ENCODE measurements at regions not wholly inside any gene's neighbourhood (a gene's known extent, or its start where the extent isn't known, plus 50 kb on each side); places are given as distances from the start of the nearest gene placed in this dataset.

DNA sequence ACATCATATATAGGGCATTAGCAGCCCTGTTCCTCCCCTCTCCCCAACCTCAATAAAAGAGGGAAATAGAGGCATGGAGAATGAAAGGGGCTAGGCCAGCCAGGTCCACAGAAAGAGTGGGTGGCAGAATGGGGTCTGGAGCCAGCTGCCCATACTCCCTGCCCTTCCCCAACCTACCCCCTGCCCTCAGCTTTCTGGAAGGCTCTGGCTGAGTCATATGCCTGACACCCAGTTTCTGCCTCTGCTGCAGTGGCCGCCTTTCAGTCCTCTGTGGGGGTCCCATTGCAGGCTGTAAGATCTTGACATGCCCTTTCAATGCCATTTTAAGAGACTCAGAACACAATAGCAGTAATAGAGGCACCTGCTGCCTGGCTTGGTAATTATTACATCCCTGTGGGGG lies 95.7 kb downstream of the LINGO1 start:
- Histone ChIP-seq H3K36me3 (replicated peaks; ENCODE audit: insufficient read depth, low read depth) (no peaks in the 10 kb centered on the region), H3K9me3 (ENCODE audit: low read depth) (no peaks in the 10 kb centered on the region), H2AFZ (no peak overlapping the region), H3K4me1 (ENCODE audit: insufficient read depth) (peaks cover 13% of the 10 kb centered on the region), H3K27me3 (no peaks in the 10 kb centered on the region), H4K20me1 (ENCODE audit: insufficient read depth, poor library complexity, severe bottlenecking) (no peaks in the 10 kb centered on the region), H3K4me3 (no peak overlapping the region), H3K27ac (no peak overlapping the region), H3K79me2 (no peaks in the 10 kb centered on the region), H3K4me2 (no peak overlapping the region), H3K9me2 (replicated peaks; ENCODE audit: insufficient read depth) (no peaks in the 10 kb centered on the region)
- WGBS (ENCODE audit: low lambda C conversion rate, missing lambda C conversion rate), result 100% methylated on average over 1 of the region's 1 CpG
- no peak for DNase-seq (ENCODE audit: low spot score)
- no peak for TF ChIP-seq EZH2phosphoT487 (IDR thresholded peaks at IDR 0.05; ENCODE audit: low read depth, severe bottlenecking, unreplicated experiment)
- no peak for TF ChIP-seq EZH2 (IDR thresholded peaks at IDR 0.05; ENCODE audit: borderline replicate concordance)
- no peak for TF ChIP-seq CTCF (IDR thresholded peaks at IDR 0.05; ENCODE audit: poor library complexity)

DNA sequence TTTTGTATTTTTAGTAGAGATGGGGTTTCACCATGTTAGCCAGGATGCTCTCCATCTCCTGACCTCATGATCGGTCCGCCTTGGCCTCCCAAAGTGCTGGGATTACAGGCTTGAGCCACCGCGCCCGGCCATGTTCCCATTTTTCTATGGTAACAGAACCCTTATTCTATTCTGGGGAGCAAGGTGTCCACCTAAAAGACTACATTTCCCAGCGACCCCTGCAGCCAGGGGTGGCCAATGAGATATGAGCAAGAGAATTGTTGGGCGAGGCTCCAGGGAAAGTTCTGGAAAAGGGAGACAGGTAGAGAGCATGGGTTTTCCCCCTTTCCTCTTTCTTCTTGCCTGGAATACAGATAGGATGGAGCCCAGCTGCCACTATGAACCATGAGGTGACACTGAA lies 96.9 kb downstream of the LINGO1 start:
- H3K4me1 ChIP-seq (ENCODE audit: insufficient read depth), result peaks cover 3% of the 10 kb centered on the region
- H3K4me2 ChIP-seq, result no peak overlapping the region
- no peak for DNase-seq (ENCODE audit: low spot score)
- H3K27me3 ChIP-seq, result no peaks in the 10 kb centered on the region
- no peaks in the 10 kb centered on the region for H3K9me3 ChIP-seq (ENCODE audit: low read depth)
- 98% methylated on average over 7 of the region's 7 CpGs for WGBS (ENCODE audit: low lambda C conversion rate, missing lambda C conversion rate)
- no peaks in the 10 kb centered on the region for H3K36me3 ChIP-seq (replicated peaks; ENCODE audit: insufficient read depth, low read depth)
- no peak overlapping the region for H3K4me3 ChIP-seq
- TF ChIP-seq EZH2phosphoT487 (IDR thresholded peaks at IDR 0.05; ENCODE audit: low read depth, severe bottlenecking, unreplicated experiment), result no peak
- no peak for TF ChIP-seq EZH2 (IDR thresholded peaks at IDR 0.05; ENCODE audit: borderline replicate concordance)
- no peak for TF ChIP-seq CTCF (IDR thresholded peaks at IDR 0.05; ENCODE audit: poor library complexity)
- no peaks in the 10 kb centered on the region for H4K20me1 ChIP-seq (ENCODE audit: insufficient read depth, poor library complexity, severe bottlenecking)
- no peaks in the 10 kb centered on the region for H3K79me2 ChIP-seq
- no peak overlapping the region for H2AFZ ChIP-seq
- no peaks in the 10 kb centered on the region for H3K9me2 ChIP-seq (replicated peaks; ENCODE audit: insufficient read depth)
- H3K27ac ChIP-seq, result no peak overlapping the region

Measured in hepatocyte (in vitro differentiated cells).